ENCODE measurements at regions not wholly inside any gene's neighbourhood (a gene's known extent, or its start where the extent isn't known, plus 50 kb on each side); places are given as distances from the start of the nearest gene placed in this dataset.

DNA sequence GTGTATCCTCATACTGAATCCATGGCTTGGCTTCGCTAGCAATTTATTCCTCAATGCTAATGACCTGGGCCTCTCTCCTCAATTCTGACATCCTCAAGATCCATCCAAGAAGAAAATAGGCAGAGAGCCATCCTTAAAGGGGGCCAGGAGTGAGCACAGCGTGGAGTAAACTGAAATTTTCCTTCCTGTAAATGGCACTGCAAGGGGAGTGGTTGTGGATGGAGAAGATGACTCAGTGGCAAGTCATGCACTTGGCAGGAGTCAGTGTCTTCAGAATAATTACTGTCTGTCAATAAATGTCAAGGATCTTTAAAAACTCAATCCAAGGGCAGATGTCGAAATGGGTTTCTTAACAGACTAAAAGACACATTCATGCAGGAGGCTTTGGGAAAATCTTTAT lies 88.0 kb upstream of the TMEM132C start:
- TF ChIP-seq, protein P1, sequence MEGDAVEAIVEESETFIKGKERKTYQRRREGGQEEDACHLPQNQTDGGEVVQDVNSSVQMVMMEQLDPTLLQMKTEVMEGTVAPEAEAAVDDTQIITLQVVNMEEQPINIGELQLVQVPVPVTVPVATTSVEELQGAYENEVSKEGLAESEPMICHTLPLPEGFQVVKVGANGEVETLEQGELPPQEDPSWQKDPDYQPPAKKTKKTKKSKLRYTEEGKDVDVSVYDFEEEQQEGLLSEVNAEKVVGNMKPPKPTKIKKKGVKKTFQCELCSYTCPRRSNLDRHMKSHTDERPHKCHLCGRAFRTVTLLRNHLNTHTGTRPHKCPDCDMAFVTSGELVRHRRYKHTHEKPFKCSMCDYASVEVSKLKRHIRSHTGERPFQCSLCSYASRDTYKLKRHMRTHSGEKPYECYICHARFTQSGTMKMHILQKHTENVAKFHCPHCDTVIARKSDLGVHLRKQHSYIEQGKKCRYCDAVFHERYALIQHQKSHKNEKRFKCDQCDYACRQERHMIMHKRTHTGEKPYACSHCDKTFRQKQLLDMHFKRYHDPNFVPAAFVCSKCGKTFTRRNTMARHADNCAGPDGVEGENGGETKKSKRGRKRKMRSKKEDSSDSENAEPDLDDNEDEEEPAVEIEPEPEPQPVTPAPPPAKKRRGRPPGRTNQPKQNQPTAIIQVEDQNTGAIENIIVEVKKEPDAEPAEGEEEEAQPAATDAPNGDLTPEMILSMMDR (IDR thresholded peaks at IDR 0.05) = no peak
- TF ChIP-seq POLR2A (IDR thresholded peaks at IDR 0.05) = no peak
- no peak for TF ChIP-seq POLR2AphosphoS5 (IDR thresholded peaks at IDR 0.05)

Data from prostate gland (tissue), 2 donors.